ENCODE measurements at regions not wholly inside any gene's neighbourhood (a gene's known extent, or its start where the extent isn't known, plus 50 kb on each side); places are given as distances from the start of the nearest gene placed in this dataset.

- peaks cover 5% of the 10 kb centered on the region; the same call in 1 of the 2 replicates for H3K4me1 ChIP-seq (ENCODE audit: insufficient read depth, low read length)
- H3K27ac ChIP-seq (ENCODE audit: low read length): no peak overlapping the region
- H3K27me3 ChIP-seq (ENCODE audit: insufficient read depth, low read length): no peaks in the 10 kb centered on the region
Measured at GRCh38 chr7:41182782-41183181, 520.1 kb downstream of the INHBA start.

GRCh38 chr7:41175435-41175834 lies 527.5 kb downstream of the INHBA start:
- Histone ChIP-seq H3K4me1 (ENCODE audit: insufficient read depth, low read length) (peaks cover 7% of the 10 kb centered on the region; the same call in 1 of the 2 replicates), H3K9me3 (ENCODE audit: insufficient read depth, low read depth, low read length) (no peaks in the 10 kb centered on the region), H3K36me3 (ENCODE audit: insufficient read depth, low read depth, low read length) (no peaks in the 10 kb centered on the region), H3K27me3 (ENCODE audit: insufficient read depth, low read length) (no peaks in the 10 kb centered on the region), H3K9ac (ENCODE audit: low read depth, low read length) (no peak overlapping the region), H3K27ac (ENCODE audit: low read length) (no peak overlapping the region), H3K4me3 (ENCODE audit: low read length) (no peak overlapping the region)

More at GRCh38 chr7:41182782-41183181, 520.1 kb downstream of the INHBA start:
- H3K36me3 ChIP-seq (ENCODE audit: insufficient read depth, low read depth, low read length): no peaks in the 10 kb centered on the region
- no peaks in the 10 kb centered on the region for H3K9me3 ChIP-seq (ENCODE audit: insufficient read depth, low read depth, low read length)
- no peak overlapping the region for H3K4me3 ChIP-seq (ENCODE audit: low read length)
- H3K9ac ChIP-seq (ENCODE audit: low read depth, low read length): no peak overlapping the region

- Histone ChIP-seq H3K36me3 (ENCODE audit: insufficient read depth, low read depth, low read length) (no peaks in the 10 kb centered on the region), H3K4me3 (ENCODE audit: low read length) (no peak overlapping the region), H3K27me3 (ENCODE audit: insufficient read depth, low read length) (no peaks in the 10 kb centered on the region), H3K9ac (ENCODE audit: low read depth, low read length) (no peak overlapping the region), H3K27ac (ENCODE audit: low read length) (no peak overlapping the region), H3K4me1 (ENCODE audit: insufficient read depth, low read length) (peaks cover 7% of the 10 kb centered on the region; the same call in 1 of the 2 replicates), H3K9me3 (ENCODE audit: insufficient read depth, low read depth, low read length) (no peaks in the 10 kb centered on the region)
Measured at GRCh38 chr7:41174521-41174920, 528.4 kb downstream of the INHBA start.

- Histone ChIP-seq H3K9me3 (ENCODE audit: insufficient read depth, low read depth, low read length) (no peaks in the 10 kb centered on the region), H3K27me3 (ENCODE audit: insufficient read depth, low read length) (no peaks in the 10 kb centered on the region), H3K4me3 (ENCODE audit: low read length) (no peak overlapping the region), H3K36me3 (ENCODE audit: insufficient read depth, low read depth, low read length) (no peaks in the 10 kb centered on the region), H3K4me1 (ENCODE audit: insufficient read depth, low read length) (no peaks in the 10 kb centered on the region), H3K27ac (ENCODE audit: low read length) (no peak overlapping the region), H3K9ac (ENCODE audit: low read depth, low read length) (no peak overlapping the region)
Measured at GRCh38 chr7:41170466-41170865, 532.4 kb downstream of the INHBA start.

DNA sequence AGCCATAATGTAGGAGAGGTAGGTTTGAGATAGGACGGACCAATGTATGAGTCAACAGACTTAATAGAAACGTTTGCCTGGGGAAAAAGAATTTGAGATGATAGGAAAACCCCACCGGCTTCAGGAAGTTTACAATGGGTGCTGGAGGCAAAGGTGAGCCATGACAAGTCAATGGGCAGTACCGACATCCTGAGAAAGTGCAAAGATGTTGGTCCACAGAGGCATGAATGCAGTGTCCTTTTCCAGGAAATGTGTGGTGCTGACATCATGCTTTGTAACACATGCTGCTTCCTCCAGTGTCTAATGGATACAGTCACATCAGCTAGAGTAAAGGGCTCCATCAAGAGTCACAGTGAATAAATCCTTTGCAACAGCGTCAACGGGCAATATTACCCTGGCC lies 533.6 kb downstream of the INHBA start:
- no peaks in the 10 kb centered on the region for H3K9me3 ChIP-seq (ENCODE audit: insufficient read depth, low read depth, low read length)
- H3K27me3 ChIP-seq (ENCODE audit: insufficient read depth, low read length): no peaks in the 10 kb centered on the region
- no peaks in the 10 kb centered on the region for H3K36me3 ChIP-seq (ENCODE audit: insufficient read depth, low read depth, low read length)
- H3K4me3 ChIP-seq (ENCODE audit: low read length): no peak overlapping the region
- H3K9ac ChIP-seq (ENCODE audit: low read depth, low read length): no peak overlapping the region
- H3K4me1 ChIP-seq (ENCODE audit: insufficient read depth, low read length): no peaks in the 10 kb centered on the region
- H3K27ac ChIP-seq (ENCODE audit: low read length): no peak overlapping the region

DNA sequence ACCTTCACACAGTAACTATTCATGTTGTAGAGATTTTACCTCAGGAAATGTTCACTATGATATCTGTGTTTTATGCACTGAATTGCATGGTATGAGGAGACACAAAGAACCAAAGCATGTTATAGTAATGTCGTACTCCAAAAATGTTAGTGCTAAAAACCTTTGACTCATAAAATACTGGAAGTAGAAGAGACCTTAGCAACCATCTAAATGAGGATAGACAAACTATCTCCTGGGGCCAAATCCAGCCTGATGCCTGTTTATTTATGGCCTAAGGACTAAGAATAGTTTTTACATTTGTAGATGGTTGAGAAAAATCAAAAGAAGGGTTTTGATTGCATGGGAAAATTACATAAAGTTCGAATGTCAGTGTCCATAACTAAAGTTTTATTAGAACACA lies 535.1 kb downstream of the INHBA start:
- Histone ChIP-seq H3K9me3 (ENCODE audit: insufficient read depth, low read depth, low read length) (no peaks in the 10 kb centered on the region), H3K27me3 (ENCODE audit: insufficient read depth, low read length) (no peaks in the 10 kb centered on the region), H3K27ac (ENCODE audit: low read length) (no peak overlapping the region), H3K4me3 (ENCODE audit: low read length) (no peak overlapping the region), H3K4me1 (ENCODE audit: insufficient read depth, low read length) (no peaks in the 10 kb centered on the region), H3K9ac (ENCODE audit: low read depth, low read length) (no peak overlapping the region), H3K36me3 (ENCODE audit: insufficient read depth, low read depth, low read length) (no peaks in the 10 kb centered on the region)

DNA sequence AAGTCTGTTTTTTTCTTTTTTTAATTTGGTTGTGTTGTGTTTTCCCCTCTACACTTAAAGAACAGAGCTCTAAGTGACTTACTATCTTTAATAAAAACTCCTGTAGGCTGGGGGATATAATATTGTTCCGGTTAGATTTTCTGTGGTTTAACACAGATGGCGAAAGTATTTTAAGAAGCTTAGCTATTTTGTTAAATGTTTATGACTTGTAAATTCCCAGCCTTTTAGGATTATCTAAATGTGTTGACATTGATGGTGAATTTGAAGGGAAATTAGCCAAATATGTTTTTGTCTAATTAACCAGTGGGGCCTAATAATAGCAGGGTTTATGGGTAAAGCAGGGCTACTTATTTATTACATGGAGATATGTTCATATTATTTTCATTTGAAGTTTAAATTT lies 538.5 kb downstream of the INHBA start:
- H3K4me3 ChIP-seq (ENCODE audit: low read length): no peak overlapping the region
- H3K9me3 ChIP-seq (ENCODE audit: insufficient read depth, low read depth, low read length): peaks cover 3% of the 10 kb centered on the region; the same call in 1 of the 2 replicates
- no peak overlapping the region for H3K27ac ChIP-seq (ENCODE audit: low read length)
- H3K27me3 ChIP-seq (ENCODE audit: insufficient read depth, low read length): no peaks in the 10 kb centered on the region
- H3K4me1 ChIP-seq (ENCODE audit: insufficient read depth, low read length): no peaks in the 10 kb centered on the region
- no peaks in the 10 kb centered on the region for H3K36me3 ChIP-seq (ENCODE audit: insufficient read depth, low read depth, low read length)
- no peak overlapping the region for H3K9ac ChIP-seq (ENCODE audit: low read depth, low read length)

- no peaks in the 10 kb centered on the region for H3K4me1 ChIP-seq (ENCODE audit: insufficient read depth, low read length)
- peaks cover 3% of the 10 kb centered on the region; the same call in 1 of the 2 replicates for H3K9me3 ChIP-seq (ENCODE audit: insufficient read depth, low read depth, low read length)
- H3K36me3 ChIP-seq (ENCODE audit: insufficient read depth, low read depth, low read length): no peaks in the 10 kb centered on the region
- no peak overlapping the region for H3K4me3 ChIP-seq (ENCODE audit: low read length)
- no peak overlapping the region for H3K9ac ChIP-seq (ENCODE audit: low read depth, low read length)
- no peaks in the 10 kb centered on the region for H3K27me3 ChIP-seq (ENCODE audit: insufficient read depth, low read length)
- no peak overlapping the region for H3K27ac ChIP-seq (ENCODE audit: low read length)
Measured at GRCh38 chr7:41163991-41164390, 538.9 kb downstream of the INHBA start.

DNA sequence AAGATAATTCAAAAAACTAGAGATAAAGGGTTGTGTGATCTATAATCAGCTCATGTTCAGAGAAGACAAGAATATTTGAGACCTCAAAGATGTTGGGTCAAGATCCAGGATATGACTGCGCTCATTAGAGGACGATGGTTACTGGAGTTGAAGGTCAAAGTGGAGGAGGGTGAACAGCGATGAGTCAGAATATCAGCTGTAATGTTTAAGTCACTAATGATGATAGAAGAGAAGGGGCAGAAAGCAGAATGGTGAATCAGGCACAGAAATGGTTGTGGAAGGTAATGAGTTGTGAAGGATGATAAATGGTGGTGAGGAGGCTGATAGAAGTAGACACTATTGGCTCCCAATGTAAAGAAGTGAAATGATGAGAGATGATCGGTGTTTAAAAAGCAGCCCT lies 540.3 kb downstream of the INHBA start:
- Histone ChIP-seq H3K36me3 (ENCODE audit: insufficient read depth, low read depth, low read length) (no peaks in the 10 kb centered on the region), H3K4me3 (ENCODE audit: low read length) (no peak overlapping the region), H3K9me3 (ENCODE audit: insufficient read depth, low read depth, low read length) (peaks cover 3% of the 10 kb centered on the region; the same call in 1 of the 2 replicates), H3K27me3 (ENCODE audit: insufficient read depth, low read length) (no peaks in the 10 kb centered on the region), H3K27ac (ENCODE audit: low read length) (no peak overlapping the region), H3K9ac (ENCODE audit: low read depth, low read length) (no peak overlapping the region), H3K4me1 (ENCODE audit: insufficient read depth, low read length) (no peaks in the 10 kb centered on the region)

- no peak overlapping the region for H3K9ac ChIP-seq (ENCODE audit: low read depth, low read length)
- H3K4me3 ChIP-seq (ENCODE audit: low read length): no peak overlapping the region
- no peak overlapping the region for H3K27ac ChIP-seq (ENCODE audit: low read length)
- H3K9me3 ChIP-seq (ENCODE audit: insufficient read depth, low read depth, low read length): peaks cover 3% of the 10 kb centered on the region; the same call in 1 of the 2 replicates
- H3K36me3 ChIP-seq (ENCODE audit: insufficient read depth, low read depth, low read length): no peaks in the 10 kb centered on the region
- H3K27me3 ChIP-seq (ENCODE audit: insufficient read depth, low read length): no peaks in the 10 kb centered on the region
- no peaks in the 10 kb centered on the region for H3K4me1 ChIP-seq (ENCODE audit: insufficient read depth, low read length)
Measured at GRCh38 chr7:41161041-41161587, 541.8 kb downstream of the INHBA start.

DNA sequence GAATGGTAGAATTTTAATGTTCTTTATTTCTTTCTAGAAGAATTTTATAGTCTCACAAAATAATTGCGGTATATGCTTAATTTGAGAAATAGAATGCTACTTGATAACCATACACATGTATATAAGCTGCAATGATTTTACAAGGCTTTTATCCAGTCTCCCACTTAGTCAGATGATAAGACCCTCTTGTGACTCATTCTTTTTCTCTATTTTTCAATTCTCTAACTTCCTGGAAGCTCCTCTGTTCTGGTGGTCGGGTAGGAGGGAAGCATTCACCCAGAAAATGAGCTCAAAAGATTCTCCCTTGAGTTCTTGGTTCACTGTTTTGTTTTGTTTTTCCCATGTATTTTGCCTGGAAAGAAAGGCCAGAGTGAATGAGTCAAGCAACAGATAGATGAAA lies 546.6 kb downstream of the INHBA start:
- Histone ChIP-seq H3K9ac (ENCODE audit: low read depth, low read length) (no peak overlapping the region), H3K27ac (ENCODE audit: low read length) (no peak overlapping the region), H3K4me3 (ENCODE audit: low read length) (no peak overlapping the region), H3K4me1 (ENCODE audit: insufficient read depth, low read length) (no peaks in the 10 kb centered on the region), H3K9me3 (ENCODE audit: insufficient read depth, low read depth, low read length) (peaks cover 3% of the 10 kb centered on the region; the same call in 1 of the 2 replicates), H3K27me3 (ENCODE audit: insufficient read depth, low read length) (no peaks in the 10 kb centered on the region), H3K36me3 (ENCODE audit: insufficient read depth, low read depth, low read length) (no peaks in the 10 kb centered on the region)

DNA sequence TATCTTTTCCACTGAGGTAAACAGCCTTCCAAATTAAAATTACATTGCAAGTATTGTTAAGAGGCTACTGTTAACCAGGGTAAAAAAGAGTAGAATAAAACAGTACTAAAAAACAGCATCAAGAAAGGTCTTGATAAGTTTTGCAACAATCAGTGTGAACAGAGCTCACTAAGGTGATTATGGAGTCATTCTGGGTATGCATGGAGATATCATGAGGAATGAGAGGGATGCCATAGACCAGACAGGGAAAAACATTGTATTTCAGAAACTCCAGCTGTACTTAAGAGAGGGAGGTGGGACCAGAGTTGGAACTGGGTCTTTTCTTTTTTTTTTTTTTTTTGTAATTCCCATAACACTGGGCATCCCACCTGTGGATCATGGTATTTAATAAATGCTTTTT lies 549.6 kb downstream of the INHBA start:
- Histone ChIP-seq H3K4me1 (ENCODE audit: insufficient read depth, low read length) (no peaks in the 10 kb centered on the region), H3K36me3 (ENCODE audit: insufficient read depth, low read depth, low read length) (no peaks in the 10 kb centered on the region), H3K9ac (ENCODE audit: low read depth, low read length) (no peak overlapping the region), H3K27ac (ENCODE audit: low read length) (no peak overlapping the region), H3K4me3 (ENCODE audit: low read length) (no peak overlapping the region), H3K27me3 (ENCODE audit: insufficient read depth, low read length) (no peaks in the 10 kb centered on the region), H3K9me3 (ENCODE audit: insufficient read depth, low read depth, low read length) (no peaks in the 10 kb centered on the region)

All from iPS-20b (cell line).